Tibial nerve (tissue), 4 donors: ENCODE measurements at regions not wholly inside any gene's neighbourhood (a gene's known extent, or its start where the extent isn't known, plus 50 kb on each side); places are given as distances from the start of the nearest gene placed in this dataset.

ENCODE experiments used
- EP300 ChIP-seq, 2 donors: sonication (generic); formaldehyde crosslinking; IDR thresholded peaks; one replicate each; pipeline ENCODE4 v1.6.1; 2017; ENCODE audit warnings: antibody characterized with exemption in 2 of 2, mild to moderate bottlenecking in 1 of 2
- POLR2A ChIP-seq, 2 donors: fragments of 450-650 bp; IDR thresholded peaks; one replicate each; pipeline ENCODE4 v1.6.1; 2017; ENCODE audit warnings: antibody characterized with exemption in 2 of 2, mild to moderate bottlenecking in 2 of 2, moderate library complexity in 2 of 2
- TF ChIP-seq, protein P1 (sequence below), 5 experiments: fragments of 200-600 bp in 3 of 5; fragments of 450-650 bp in 2 of 5; sonication (generic) in 3 of 5; IDR thresholded peaks; one replicate each; pipeline ENCODE4 v1.5.1; 2016 to 2019; ENCODE audit warnings: antibody characterized with exemption in 5 of 5, mild to moderate bottlenecking in 3 of 5, moderate library complexity in 2 of 5

DNA sequence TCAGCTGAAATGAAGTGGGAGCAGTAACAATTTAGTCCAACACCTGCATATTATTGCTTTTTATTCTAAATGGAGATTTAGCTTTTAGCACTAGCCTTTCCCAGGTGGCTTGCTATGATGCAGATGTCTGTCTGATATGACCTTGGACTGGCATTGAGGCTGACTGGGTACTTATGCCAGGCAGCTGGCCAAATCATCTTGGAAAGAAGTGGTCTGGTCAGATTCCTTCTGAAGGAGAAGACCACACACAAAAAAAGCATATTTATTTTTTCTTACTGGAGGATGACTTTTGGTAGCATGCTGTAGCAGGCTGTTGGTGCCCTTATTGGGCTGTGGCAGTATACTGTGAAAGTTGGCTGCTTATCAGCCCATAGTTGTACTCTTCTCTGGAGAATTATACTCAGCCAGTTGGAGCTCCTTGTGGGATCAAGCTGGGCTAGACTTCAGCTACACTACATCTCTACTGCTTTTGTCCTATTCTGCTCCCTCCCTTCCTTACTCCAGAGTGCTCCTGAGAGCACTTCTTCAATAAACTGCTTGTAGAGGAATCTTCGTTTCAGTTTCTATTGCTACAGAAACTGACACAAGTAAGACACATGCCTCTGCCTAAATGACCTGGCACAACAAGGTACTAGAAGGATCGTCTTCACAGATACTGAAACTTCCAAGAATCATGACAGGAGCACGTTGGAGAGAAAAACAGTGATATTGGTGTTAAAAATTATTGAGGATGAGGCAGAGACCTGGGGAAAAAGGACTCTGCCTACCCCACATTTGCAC, 196.8 kb upstream of the RPS6KA3 start:
- TF ChIP-seq, protein P1, sequence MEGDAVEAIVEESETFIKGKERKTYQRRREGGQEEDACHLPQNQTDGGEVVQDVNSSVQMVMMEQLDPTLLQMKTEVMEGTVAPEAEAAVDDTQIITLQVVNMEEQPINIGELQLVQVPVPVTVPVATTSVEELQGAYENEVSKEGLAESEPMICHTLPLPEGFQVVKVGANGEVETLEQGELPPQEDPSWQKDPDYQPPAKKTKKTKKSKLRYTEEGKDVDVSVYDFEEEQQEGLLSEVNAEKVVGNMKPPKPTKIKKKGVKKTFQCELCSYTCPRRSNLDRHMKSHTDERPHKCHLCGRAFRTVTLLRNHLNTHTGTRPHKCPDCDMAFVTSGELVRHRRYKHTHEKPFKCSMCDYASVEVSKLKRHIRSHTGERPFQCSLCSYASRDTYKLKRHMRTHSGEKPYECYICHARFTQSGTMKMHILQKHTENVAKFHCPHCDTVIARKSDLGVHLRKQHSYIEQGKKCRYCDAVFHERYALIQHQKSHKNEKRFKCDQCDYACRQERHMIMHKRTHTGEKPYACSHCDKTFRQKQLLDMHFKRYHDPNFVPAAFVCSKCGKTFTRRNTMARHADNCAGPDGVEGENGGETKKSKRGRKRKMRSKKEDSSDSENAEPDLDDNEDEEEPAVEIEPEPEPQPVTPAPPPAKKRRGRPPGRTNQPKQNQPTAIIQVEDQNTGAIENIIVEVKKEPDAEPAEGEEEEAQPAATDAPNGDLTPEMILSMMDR (IDR thresholded peaks at IDR 0.05) = no peak
- no peak for TF ChIP-seq POLR2A (IDR thresholded peaks at IDR 0.05)
- TF ChIP-seq EP300 (IDR thresholded peaks at IDR 0.05) = no peak
